HEK293T (cell line): ENCODE measurements at regions not wholly inside any gene's neighbourhood (a gene's known extent, or its start where the extent isn't known, plus 50 kb on each side); places are given as distances from the start of the nearest gene placed in this dataset.

Experiments used
- BHLHE40 ChIP-seq: fragments of 450-650 bp; IDR thresholded peaks from 2 replicates; pipeline ENCODE4 v1.6.1; 2016; ENCODE audit warnings: mild to moderate bottlenecking, moderate library complexity, borderline replicate concordance
- CTBP1 ChIP-seq: fragments of 450-650 bp; IDR thresholded peaks from 2 replicates; pipeline ENCODE4 v1.6.1; 2016; ENCODE audit warnings: borderline replicate concordance
- FOXA1 ChIP-seq: fragments of 450-650 bp; IDR thresholded peaks from 2 replicates; pipeline ENCODE4 v1.6.1; 2016; ENCODE audit warnings: mild to moderate bottlenecking
- FOXM1 ChIP-seq: fragments of 450-650 bp; IDR thresholded peaks from 2 replicates; pipeline ENCODE4 v1.6.1; 2017; ENCODE audit warnings: mild to moderate bottlenecking, borderline replicate concordance
- HDGF ChIP-seq: fragments of 450-650 bp; IDR thresholded peaks from 2 replicates; pipeline ENCODE4 v1.6.1; 2017; ENCODE audit warnings: antibody characterized with exemption, borderline replicate concordance

- TF ChIP-seq FOXM1, result no peak
- TF ChIP-seq BHLHE40, result no peak
- no peak for TF ChIP-seq HDGF
- TF ChIP-seq FOXA1, result no peak
- TF ChIP-seq CTBP1, result no peak
These were observed 111.0 kb upstream of the KLF14 start for GRCh38 chr7:130844811-130845580.
